T-cell (primary cell): ENCODE measurements at regions not wholly inside any gene's neighbourhood (a gene's known extent, or its start where the extent isn't known, plus 50 kb on each side); places are given as distances from the start of the nearest gene placed in this dataset.

Experiments used
- ATAC-seq, 4 experiments: fragments of 200-7000 bp in 3 of 4; fragments of 150-1000 bp in 1 of 4; cut with Tn5 transposase; replicated peaks in 1 of 4; 1 replicate in 3 of 4; 2 replicates in 1 of 4; pipeline ENCODE4 v1.10.0; 2021; ENCODE audit warnings: moderate library complexity in 3 of 4, mild to moderate bottlenecking in 2 of 4, moderate number of reproducible peaks in 1 of 4
- CTCF ChIA-PET, 2 donors: fragments of 300-600 bp; sonication (Branson Sonifier 250); formaldehyde crosslinking; loops; one replicate each; lab custom pipeline; 2022; ENCODE audit warnings: antibody characterized with exemption in 2 of 2; lab: Charles Lee
- POLR2A ChIA-PET, 2 donors: fragments of 300-600 bp; sonication (Branson Sonifier 250); formaldehyde crosslinking; loops; one replicate each; lab custom pipeline; 2022; ENCODE audit warnings: antibody characterized with exemption in 2 of 2; lab: Charles Lee
- DNase-seq, 35 experiments: peaks; one replicate each; pipeline versions ENCODE4 v3.0.0 to v3.0.0-alpha.2; 2013 to 2023
- H3K27ac ChIP-seq: one replicate; pipeline ENCODE4 v1.5.1; 2013; ENCODE audit warnings: low read length
- H3K27me3 ChIP-seq, 2 experiments: replicated peaks in 1 of 2; 1 replicate in 1 of 2; 2 replicates in 1 of 2; pipeline versions ENCODE4 v1.6.1 to v1.7.0; 2013; ENCODE audit warnings: low read length in 1 of 2, mixed read lengths in 1 of 2; ENCODE audit not compliant: control insufficient read depth in 2 of 2, insufficient read depth in 2 of 2; ENCODE audit errors: extremely low read depth in 1 of 2
- H3K36me3 ChIP-seq, 2 donors: 1 replicate in 1 of 2; 2 replicates in 1 of 2; pipeline versions ENCODE4 v1.6.1 to v1.7.0; 2013; ENCODE audit warnings: low read length in 1 of 2; ENCODE audit not compliant: control insufficient read depth in 2 of 2, insufficient read depth in 1 of 2; ENCODE audit errors: extremely low read depth in 1 of 2
- H3K4me1 ChIP-seq, 2 experiments: 1 replicate in 1 of 2; 2 replicates in 1 of 2; pipeline versions ENCODE4 v1.6.1 to v1.7.0; 2013; ENCODE audit warnings: low read length in 2 of 2, mixed read lengths in 1 of 2; ENCODE audit not compliant: insufficient read depth in 2 of 2, control insufficient read depth in 1 of 2; ENCODE audit errors: extremely low read depth in 1 of 2
- H3K4me3 ChIP-seq, 2 donors: 1 replicate in 1 of 2; 2 replicates in 1 of 2; pipeline versions ENCODE4 v1.5.1 to v1.7.0; 2013; ENCODE audit warnings: mild to moderate bottlenecking in 2 of 2, low read length in 1 of 2, moderate library complexity in 1 of 2; ENCODE audit not compliant: control insufficient read depth in 1 of 2; ENCODE audit errors: extremely low read depth in 1 of 2
- H3K9me3 ChIP-seq: 2 replicates; pipeline ENCODE4 v1.7.0; 2013
- H3K27ac Mint-ChIP-seq, 2 donors: one replicate each; pipeline ENCODE4 v1.8.0; 2020 to 2021; ENCODE audit warnings: mild to moderate bottlenecking in 2 of 2, mixed read lengths in 2 of 2
- H3K27me3 Mint-ChIP-seq, 2 donors: one replicate each; pipeline ENCODE4 v1.8.0; 2021 to 2022; ENCODE audit warnings: mixed read lengths in 2 of 2
- H3K36me3 Mint-ChIP-seq: one replicate; pipeline ENCODE4 v1.8.0; 2021; ENCODE audit warnings: mixed read lengths
- H3K4me1 Mint-ChIP-seq, 3 donors: one replicate each; pipeline ENCODE4 v1.8.0; 2020 to 2022; ENCODE audit warnings: mixed read lengths in 3 of 3, mild to moderate bottlenecking in 1 of 3
- H3K4me3 Mint-ChIP-seq, 3 donors: one replicate each; pipeline ENCODE4 v1.8.0; 2020 to 2022; ENCODE audit warnings: mild to moderate bottlenecking in 3 of 3, mixed read lengths in 3 of 3, moderate library complexity in 3 of 3
- H3K9me3 Mint-ChIP-seq, 3 donors: one replicate each; pipeline ENCODE4 v1.8.0; 2020 to 2022; ENCODE audit warnings: mixed read lengths in 3 of 3
- WGBS: methylation state at CpG from one replicate; pipeline ENCODE4 v1.1.5; 2013; ENCODE audit warnings: missing lambda C conversion rate; ENCODE audit not compliant: insufficient coverage; 5-methylcytosine and 5-hydroxymethylcytosine counted together

- Histone ChIP-seq H3K36me3 (no peaks in the 10 kb centered on the region), H3K9me3 (no peaks in the 10 kb centered on the region), H3K27me3 (no peaks in the 10 kb centered on the region), H3K4me3 (no peak overlapping the region), H3K4me1 (no peaks in the 10 kb centered on the region), H3K27ac (no peak overlapping the region)
- Mint-ChIP-seq H3K9me3 (peaks cover 14 to 25% (median 21%) of the 10 kb centered on the region in 3 donors), H3K27me3 (no peaks in the 10 kb centered on the region), H3K36me3 (no peaks in the 10 kb centered on the region), H3K4me1 (no peaks in the 10 kb centered on the region), H3K27ac (no peak overlapping the region), H3K4me3 (no peak overlapping the region)
- CTCF ChIA-PET = no interaction called here
- ATAC-seq = no peak
- no peak for DNase-seq
- POLR2A ChIA-PET = no interaction called here
Measured at GRCh38 chr2:49798570-49798969, 644.3 kb upstream of the FSHR start.

- Histone ChIP-seq H3K27ac (no peak overlapping the region), H3K9me3 (no peaks in the 10 kb centered on the region), H3K36me3 (no peaks in the 10 kb centered on the region), H3K4me1 (no peaks in the 10 kb centered on the region), H3K27me3 (no peaks in the 10 kb centered on the region), H3K4me3 (no peak overlapping the region)
- no peak overlapping the region for H3K27ac Mint-ChIP-seq
- WGBS = 71% methylated on average over 1 of the region's 3 CpGs
- H3K4me1 Mint-ChIP-seq = no peaks in the 10 kb centered on the region
- ChIA-PET POLR2A (no interaction called here), CTCF (no interaction called here)
- DNase-seq = no peak
- H3K9me3 Mint-ChIP-seq = peaks cover 8 to 25% (median 10%) of the 10 kb centered on the region in 3 donors
- no peak overlapping the region for H3K4me3 Mint-ChIP-seq
- no peak for ATAC-seq
- no peaks in the 10 kb centered on the region for H3K27me3 Mint-ChIP-seq
- no peaks in the 10 kb centered on the region for H3K36me3 Mint-ChIP-seq
Measured at GRCh38 chr2:49796266-49796665, 642.0 kb upstream of the FSHR start.

GRCh38 chr2:49794396-49794795, 640.1 kb upstream of the FSHR start:
- H3K4me1 Mint-ChIP-seq = no peaks in the 10 kb centered on the region
- WGBS = no CpG with 5 or more reads among the region's 2 CpGs

GRCh38 chr2:49788300-49788699, 634.0 kb upstream of the FSHR start:
- H3K27me3 Mint-ChIP-seq = no peaks in the 10 kb centered on the region
- ATAC-seq (no peak), DNase-seq (no peak)
- H3K4me3 ChIP-seq = no peak overlapping the region
- H3K4me3 Mint-ChIP-seq = no peak overlapping the region
- no peaks in the 10 kb centered on the region for H3K9me3 ChIP-seq
- no peak overlapping the region for H3K27ac Mint-ChIP-seq
- CTCF ChIA-PET = no interaction called here
- peaks cover 4 to 19% (median 5%) of the 10 kb centered on the region in 3 donors for H3K9me3 Mint-ChIP-seq
- no peaks in the 10 kb centered on the region for H3K4me1 ChIP-seq
- POLR2A ChIA-PET = no interaction called here
- H3K36me3 ChIP-seq = no peaks in the 10 kb centered on the region
- H3K27me3 ChIP-seq = no peaks in the 10 kb centered on the region
- no peaks in the 10 kb centered on the region for H3K4me1 Mint-ChIP-seq
- H3K36me3 Mint-ChIP-seq = no peaks in the 10 kb centered on the region
- H3K27ac ChIP-seq = no peak overlapping the region

More at GRCh38 chr2:49794396-49794795, 640.1 kb upstream of the FSHR start:
- Histone ChIP-seq H3K36me3 (no peaks in the 10 kb centered on the region), H3K4me3 (no peak overlapping the region), H3K4me1 (no peaks in the 10 kb centered on the region), H3K27me3 (no peaks in the 10 kb centered on the region), H3K27ac (no peak overlapping the region), H3K9me3 (no peaks in the 10 kb centered on the region)
- Mint-ChIP-seq H3K9me3 (peaks cover 2 to 21% (median 6%) of the 10 kb centered on the region in 3 donors), H3K4me3 (no peak overlapping the region), H3K27ac (no peak overlapping the region), H3K27me3 (no peaks in the 10 kb centered on the region), H3K36me3 (no peaks in the 10 kb centered on the region)
- no peak for DNase-seq
- ChIA-PET CTCF (no interaction called here), POLR2A (no interaction called here)
- no peak for ATAC-seq

- ChIA-PET CTCF (interaction anchor here in 1 of 2 donors (0.7 kb wide), 1 partner anchor 86 kb away, joined by 3 read pairs; no protein-coding TSS in a partner anchor), POLR2A (no interaction called here)
- Histone ChIP-seq H3K4me1 (no peaks in the 10 kb centered on the region), H3K36me3 (no peaks in the 10 kb centered on the region), H3K9me3 (no peaks in the 10 kb centered on the region), H3K27ac (no peak overlapping the region), H3K4me3 (no peak overlapping the region), H3K27me3 (no peaks in the 10 kb centered on the region)
- no peak overlapping the region for H3K4me3 Mint-ChIP-seq
- WGBS = no CpG with 5 or more reads among the region's 2 CpGs
- peaks cover 3 to 13% (median 5%) of the 10 kb centered on the region in 3 donors for H3K9me3 Mint-ChIP-seq
- H3K27me3 Mint-ChIP-seq = no peaks in the 10 kb centered on the region
- no peaks in the 10 kb centered on the region for H3K4me1 Mint-ChIP-seq
- no peaks in the 10 kb centered on the region for H3K36me3 Mint-ChIP-seq
- H3K27ac Mint-ChIP-seq = no peak overlapping the region
- ATAC-seq (no peak), DNase-seq (no peak)
Measured at GRCh38 chr2:49780949-49781348, 626.6 kb upstream of the FSHR start.

- H3K27me3 Mint-ChIP-seq = no peaks in the 10 kb centered on the region
- POLR2A ChIA-PET = no interaction called here
- 90% methylated on average over 8 of the region's 10 CpGs for WGBS
- no peak for ATAC-seq
- DNase-seq = no peak
- Histone ChIP-seq H3K9me3 (no peaks in the 10 kb centered on the region), H3K36me3 (no peaks in the 10 kb centered on the region), H3K27ac (no peak overlapping the region), H3K27me3 (no peaks in the 10 kb centered on the region), H3K4me3 (no peak overlapping the region), H3K4me1 (no peaks in the 10 kb centered on the region)
- CTCF ChIA-PET = no interaction called here
- no peaks in the 10 kb centered on the region for H3K36me3 Mint-ChIP-seq
- H3K9me3 Mint-ChIP-seq = peaks cover 0 to 4% (median 1%) of the 10 kb centered on the region in 3 donors
- no peaks in the 10 kb centered on the region for H3K4me1 Mint-ChIP-seq
- H3K27ac Mint-ChIP-seq = no peak overlapping the region
- no peak overlapping the region for H3K4me3 Mint-ChIP-seq
Measured at GRCh38 chr2:49772299-49772970, 618.1 kb upstream of the FSHR start.
